ENCODE measurements at regions not wholly inside any gene's neighbourhood (a gene's known extent, or its start where the extent isn't known, plus 50 kb on each side); places are given as distances from the start of the nearest gene placed in this dataset.

DNA sequence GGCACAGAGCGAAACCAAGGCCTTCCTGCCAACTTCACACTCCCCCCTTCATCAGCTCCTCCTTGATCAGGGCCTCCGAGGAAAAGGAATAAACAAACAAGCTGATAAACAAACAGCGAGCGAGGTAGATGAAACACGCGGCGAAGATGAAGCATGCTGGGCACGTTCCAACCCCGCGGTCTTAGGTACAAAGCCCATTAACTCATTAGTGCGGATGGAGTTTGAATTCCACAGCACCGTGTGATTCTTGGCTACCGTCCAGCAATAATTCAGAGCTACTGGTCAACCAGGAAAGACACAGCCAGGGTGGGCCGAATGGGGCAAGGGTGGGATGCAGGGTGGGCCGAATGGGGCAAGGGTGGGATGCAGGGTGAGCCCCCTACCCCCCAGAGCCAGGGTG, 67.3 kb downstream of the RBFOX3 start:
- TF ChIP-seq KLF15 (CRISPR knock-in tag; IDR thresholded peaks at IDR 0.05; ENCODE audit: borderline replicate concordance): no peak
- TF ChIP-seq ZSCAN25 (CRISPR knock-in tag; IDR thresholded peaks at IDR 0.05): no peak
- TF ChIP-seq ZNF335 (CRISPR knock-in tag; IDR thresholded peaks at IDR 0.05): no peak
- TF ChIP-seq, protein P1, sequence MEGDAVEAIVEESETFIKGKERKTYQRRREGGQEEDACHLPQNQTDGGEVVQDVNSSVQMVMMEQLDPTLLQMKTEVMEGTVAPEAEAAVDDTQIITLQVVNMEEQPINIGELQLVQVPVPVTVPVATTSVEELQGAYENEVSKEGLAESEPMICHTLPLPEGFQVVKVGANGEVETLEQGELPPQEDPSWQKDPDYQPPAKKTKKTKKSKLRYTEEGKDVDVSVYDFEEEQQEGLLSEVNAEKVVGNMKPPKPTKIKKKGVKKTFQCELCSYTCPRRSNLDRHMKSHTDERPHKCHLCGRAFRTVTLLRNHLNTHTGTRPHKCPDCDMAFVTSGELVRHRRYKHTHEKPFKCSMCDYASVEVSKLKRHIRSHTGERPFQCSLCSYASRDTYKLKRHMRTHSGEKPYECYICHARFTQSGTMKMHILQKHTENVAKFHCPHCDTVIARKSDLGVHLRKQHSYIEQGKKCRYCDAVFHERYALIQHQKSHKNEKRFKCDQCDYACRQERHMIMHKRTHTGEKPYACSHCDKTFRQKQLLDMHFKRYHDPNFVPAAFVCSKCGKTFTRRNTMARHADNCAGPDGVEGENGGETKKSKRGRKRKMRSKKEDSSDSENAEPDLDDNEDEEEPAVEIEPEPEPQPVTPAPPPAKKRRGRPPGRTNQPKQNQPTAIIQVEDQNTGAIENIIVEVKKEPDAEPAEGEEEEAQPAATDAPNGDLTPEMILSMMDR (CRISPR knock-in tag; IDR thresholded peaks at IDR 0.05): no peak
- TF ChIP-seq SIN3A (IDR thresholded peaks at IDR 0.05; ENCODE audit: borderline replicate concordance, low read depth, low read length): no peak
- TF ChIP-seq TEF (CRISPR knock-in tag; IDR thresholded peaks at IDR 0.05): no peak
- TF ChIP-seq CHD2 (IDR thresholded peaks at IDR 0.05; ENCODE audit: low read depth, low read length): no peak
- TF ChIP-seq RAD21 (CRISPR knock-in tag; IDR thresholded peaks at IDR 0.05): no peak
- TF ChIP-seq POLR2A (IDR thresholded peaks at IDR 0.05; ENCODE audit: insufficient read depth in 1 of 2, low read depth in 2 of 2, low read length in 2 of 2): no peak
- TF ChIP-seq MAFK (conservative IDR thresholded peaks at IDR 0.05 in 1 of 2, IDR thresholded peaks at IDR 0.05 in 1 of 2; ENCODE audit: low read length in 2 of 2): no peak

All from HepG2 (cell line).